IPS-NIHi11 (cell line): ENCODE measurements at regions not wholly inside any gene's neighbourhood (a gene's known extent, or its start where the extent isn't known, plus 50 kb on each side); places are given as distances from the start of the nearest gene placed in this dataset.
"Not testable (repeated sequence)": the region's sequence is repeated elsewhere in the genome, so short reads cannot be mapped to it uniquely, and the experiment has no call there.

Experiments
- DNase-seq: peaks from one replicate; pipeline ENCODE4 v3.0.0; 2012; ENCODE audit warnings: mixed read lengths, low spot score

GRCh38 chr4:125750828-125751466, 436.2 kb downstream of the FAT4 start:
- DNase-seq = peak; percentile 38

GRCh38 chr4:125758438-125758837, 443.7 kb downstream of the FAT4 start:
- DNase-seq = no peak

GRCh38 chr4:125760201-125760819, 445.6 kb downstream of the FAT4 start:
- DNase-seq = no peak

GRCh38 chr4:125760956-125761355, 446.2 kb downstream of the FAT4 start:
- no peak for DNase-seq

- no peak for DNase-seq
Observed at GRCh38 chr4:125762537-125762936, 447.8 kb downstream of the FAT4 start.

GRCh38 chr4:125765941-125766340, 451.2 kb downstream of the FAT4 start:
- no peak for DNase-seq

GRCh38 chr4:125770814-125771398, 456.2 kb downstream of the FAT4 start:
- no peak for DNase-seq

- DNase-seq = no peak
Observed at GRCh38 chr4:125772680-125773079, 457.9 kb downstream of the FAT4 start.

GRCh38 chr4:125773502-125773901, 458.7 kb downstream of the FAT4 start:
- DNase-seq = no peak

GRCh38 chr4:125773931-125774330, 459.2 kb downstream of the FAT4 start:
- no peak for DNase-seq

- DNase-seq = no peak
Observed at GRCh38 chr4:125776146-125776545, 461.4 kb downstream of the FAT4 start.

- no peak for DNase-seq
Observed at GRCh38 chr4:125780164-125780563, 465.4 kb downstream of the FAT4 start.

GRCh38 chr4:125780747-125781146, 466.0 kb downstream of the FAT4 start:
- no peak for DNase-seq

GRCh38 chr4:125781651-125782050, 466.9 kb downstream of the FAT4 start:
- DNase-seq = no peak

- no peak for DNase-seq
Observed at GRCh38 chr4:125784741-125785140, 470.0 kb downstream of the FAT4 start.

GRCh38 chr4:125787707-125788106, 473.0 kb downstream of the FAT4 start:
- DNase-seq = no peak

GRCh38 chr4:125789023-125789422, 474.3 kb downstream of the FAT4 start:
- DNase-seq = no peak

- DNase-seq = no peak
Observed at GRCh38 chr4:125791896-125792295, 477.1 kb downstream of the FAT4 start.

GRCh38 chr4:125794989-125795388, 480.2 kb downstream of the FAT4 start:
- no peak for DNase-seq

GRCh38 chr4:125796138-125796537, 481.4 kb downstream of the FAT4 start:
- DNase-seq = no peak

- DNase-seq = not testable (repeated sequence)
Observed at GRCh38 chr4:125797621-125798020, 482.9 kb downstream of the FAT4 start.

GRCh38 chr4:125801373-125801772, 486.6 kb downstream of the FAT4 start:
- DNase-seq = no peak

- DNase-seq = no peak
Observed at GRCh38 chr4:125801924-125802323, 487.2 kb downstream of the FAT4 start.

- no peak for DNase-seq
Observed at GRCh38 chr4:125808022-125808421, 493.3 kb downstream of the FAT4 start.
